ENCODE measurements at regions not wholly inside any gene's neighbourhood (a gene's known extent, or its start where the extent isn't known, plus 50 kb on each side); places are given as distances from the start of the nearest gene placed in this dataset.

GRCh38 chr18:25587545-25587944 is 235.6 kb upstream of the ZNF521 start:
- TF ChIP-seq CTCF (optimal IDR thresholded peaks at IDR 0.05 in 1 of 3, IDR thresholded peaks at IDR 0.05 in 1 of 3, conservative IDR thresholded peaks at IDR 0.05 in 1 of 3; ENCODE audit: extremely low read depth in 1 of 3, insufficient read depth in 2 of 3, low read length in 3 of 3) (no peak), EZH2 (IDR thresholded peaks at IDR 0.05; ENCODE audit: low read length) (no peak)

Data from keratinocyte (primary cell).